ENCODE measurements at regions not wholly inside any gene's neighbourhood (a gene's known extent, or its start where the extent isn't known, plus 50 kb on each side); places are given as distances from the start of the nearest gene placed in this dataset.
A peak's percentile ranks its signal among the peaks of the same experiment; 100 is the strongest.
"Not testable (repeated sequence)": the region's sequence is repeated elsewhere in the genome, so short reads cannot be mapped to it uniquely, and the experiment has no call there.

- H3K4me1 ChIP-seq; H3K27ac ChIP-seq; H3K9me3 ChIP-seq (replicated peaks); H3K4me3 ChIP-seq; H3K36me3 ChIP-seq; H3K27me3 ChIP-seq; DNase-seq: not testable (repeated sequence)
These were observed 454.3 kb upstream of the SLITRK6 start for GRCh38 chr13:86253497-86253896.

- not testable (repeated sequence) for H3K27ac ChIP-seq; H3K4me1 ChIP-seq; DNase-seq; H3K27me3 ChIP-seq; H3K36me3 ChIP-seq; H3K4me3 ChIP-seq; H3K9me3 ChIP-seq (replicated peaks)
These were observed 456.6 kb upstream of the SLITRK6 start for GRCh38 chr13:86255820-86256219.

GRCh38 chr13:86269511-86269910 lies 470.3 kb upstream of the SLITRK6 start:
- H3K27me3 ChIP-seq = no peaks in the 10 kb centered on the region
- H3K4me1 ChIP-seq = no peaks in the 10 kb centered on the region
- no peak for DNase-seq
- H3K36me3 ChIP-seq = no peaks in the 10 kb centered on the region
- H3K27ac ChIP-seq = no peak overlapping the region
- H3K9me3 ChIP-seq (replicated peaks) = no peaks in the 10 kb centered on the region
- H3K4me3 ChIP-seq = no peak overlapping the region

GRCh38 chr13:86282442-86282841 lies 483.2 kb upstream of the SLITRK6 start:
- H3K27me3 ChIP-seq = no peaks in the 10 kb centered on the region
- peak in 1 of 2 experiments; percentile 55 for DNase-seq
- no peaks in the 10 kb centered on the region for H3K9me3 ChIP-seq (replicated peaks)
- no peaks in the 10 kb centered on the region for H3K4me1 ChIP-seq
- no peak overlapping the region for H3K4me3 ChIP-seq
- H3K27ac ChIP-seq = no peak overlapping the region
- no peaks in the 10 kb centered on the region for H3K36me3 ChIP-seq

GRCh38 chr13:86283031-86283430 lies 483.8 kb upstream of the SLITRK6 start:
- no peak overlapping the region for H3K27ac ChIP-seq
- DNase-seq = peak; percentile 18 to 54
- no peaks in the 10 kb centered on the region for H3K36me3 ChIP-seq
- H3K4me1 ChIP-seq = no peaks in the 10 kb centered on the region
- no peaks in the 10 kb centered on the region for H3K9me3 ChIP-seq (replicated peaks)
- H3K27me3 ChIP-seq = no peaks in the 10 kb centered on the region
- H3K4me3 ChIP-seq = no peak overlapping the region

GRCh38 chr13:86298725-86299124 lies 499.5 kb upstream of the SLITRK6 start:
- no peaks in the 10 kb centered on the region for H3K4me1 ChIP-seq
- no peak overlapping the region for H3K27ac ChIP-seq
- no peak for DNase-seq
- no peaks in the 10 kb centered on the region for H3K36me3 ChIP-seq
- H3K4me3 ChIP-seq = no peak overlapping the region
- H3K27me3 ChIP-seq = no peaks in the 10 kb centered on the region
- no peaks in the 10 kb centered on the region for H3K9me3 ChIP-seq (replicated peaks)

- H3K27ac ChIP-seq = no peak overlapping the region
- no peaks in the 10 kb centered on the region for H3K36me3 ChIP-seq
- DNase-seq = no peak
- no peaks in the 10 kb centered on the region for H3K4me1 ChIP-seq
- no peaks in the 10 kb centered on the region for H3K9me3 ChIP-seq (replicated peaks)
- H3K27me3 ChIP-seq = no peaks in the 10 kb centered on the region
- H3K4me3 ChIP-seq = no peak overlapping the region
These were observed 499.9 kb upstream of the SLITRK6 start for GRCh38 chr13:86299128-86299527.

GRCh38 chr13:86309881-86310280 lies 510.7 kb upstream of the SLITRK6 start:
- DNase-seq = no peak
- H3K36me3 ChIP-seq = no peaks in the 10 kb centered on the region
- no peaks in the 10 kb centered on the region for H3K9me3 ChIP-seq (replicated peaks)

GRCh38 chr13:86313421-86313820 lies 514.2 kb upstream of the SLITRK6 start:
- DNase-seq = no peak
- H3K9me3 ChIP-seq (replicated peaks) = no peaks in the 10 kb centered on the region
- no peak overlapping the region for H3K27ac ChIP-seq
- H3K27me3 ChIP-seq = no peaks in the 10 kb centered on the region
- no peaks in the 10 kb centered on the region for H3K36me3 ChIP-seq
- H3K4me1 ChIP-seq = no peaks in the 10 kb centered on the region
- H3K4me3 ChIP-seq = no peak overlapping the region

More at GRCh38 chr13:86309881-86310280, 510.7 kb upstream of the SLITRK6 start:
- no peak overlapping the region for H3K4me3 ChIP-seq
- H3K4me1 ChIP-seq = no peaks in the 10 kb centered on the region
- H3K27ac ChIP-seq = no peak overlapping the region
- H3K27me3 ChIP-seq = no peaks in the 10 kb centered on the region

- no peak for DNase-seq
- Histone ChIP-seq H3K4me1 (no peaks in the 10 kb centered on the region), H3K36me3 (no peaks in the 10 kb centered on the region), H3K27ac (no peak overlapping the region), H3K4me3 (no peak overlapping the region), H3K9me3 (replicated peaks) (no peaks in the 10 kb centered on the region), H3K27me3 (no peaks in the 10 kb centered on the region)
These were observed 519.2 kb upstream of the SLITRK6 start for GRCh38 chr13:86318450-86318849.

GRCh38 chr13:86324191-86324590 lies 525.0 kb upstream of the SLITRK6 start:
- Histone ChIP-seq H3K4me3 (no peak overlapping the region), H3K4me1 (no peaks in the 10 kb centered on the region), H3K9me3 (replicated peaks) (no peaks in the 10 kb centered on the region), H3K36me3 (no peaks in the 10 kb centered on the region), H3K27ac (no peak overlapping the region), H3K27me3 (no peaks in the 10 kb centered on the region)
- DNase-seq = no peak

GRCh38 chr13:86355301-86355700 lies 556.1 kb upstream of the SLITRK6 start:
- no peak overlapping the region for H3K4me3 ChIP-seq
- DNase-seq = no peak
- H3K27ac ChIP-seq = no peak overlapping the region
- H3K4me1 ChIP-seq = no peaks in the 10 kb centered on the region
- no peaks in the 10 kb centered on the region for H3K9me3 ChIP-seq (replicated peaks)
- no peaks in the 10 kb centered on the region for H3K36me3 ChIP-seq
- no peaks in the 10 kb centered on the region for H3K27me3 ChIP-seq

- no peaks in the 10 kb centered on the region for H3K4me1 ChIP-seq
- no peaks in the 10 kb centered on the region for H3K36me3 ChIP-seq
- H3K27ac ChIP-seq = no peak overlapping the region
- H3K4me3 ChIP-seq = no peak overlapping the region
- H3K27me3 ChIP-seq = no peaks in the 10 kb centered on the region
- no peaks in the 10 kb centered on the region for H3K9me3 ChIP-seq (replicated peaks)
- DNase-seq = no peak
These were observed 557.9 kb upstream of the SLITRK6 start for GRCh38 chr13:86357106-86357505.

- not testable (repeated sequence) for H3K36me3 ChIP-seq; H3K4me1 ChIP-seq; H3K27me3 ChIP-seq; H3K9me3 ChIP-seq (replicated peaks); H3K4me3 ChIP-seq; H3K27ac ChIP-seq; DNase-seq
These were observed 564.5 kb upstream of the SLITRK6 start for GRCh38 chr13:86363749-86364148.

- no peak overlapping the region for H3K4me3 ChIP-seq
- H3K4me1 ChIP-seq = no peaks in the 10 kb centered on the region
- no peak for DNase-seq
These were observed 569.7 kb upstream of the SLITRK6 start for GRCh38 chr13:86368924-86369323.

GRCh38 chr13:86377451-86377850 lies 578.2 kb upstream of the SLITRK6 start:
- Histone ChIP-seq H3K9me3 (replicated peaks) (no peaks in the 10 kb centered on the region), H3K27ac (no peak overlapping the region), H3K4me1 (no peaks in the 10 kb centered on the region), H3K36me3 (no peaks in the 10 kb centered on the region; the same call in 1 of the 2 replicates), H3K27me3 (no peaks in the 10 kb centered on the region), H3K4me3 (no peak overlapping the region)
- no peak for DNase-seq

More at GRCh38 chr13:86368924-86369323, 569.7 kb upstream of the SLITRK6 start:
- Histone ChIP-seq H3K36me3 (no peaks in the 10 kb centered on the region), H3K27ac (no peak overlapping the region), H3K27me3 (no peaks in the 10 kb centered on the region), H3K9me3 (replicated peaks) (no peaks in the 10 kb centered on the region)

GRCh38 chr13:86378628-86379027 lies 579.4 kb upstream of the SLITRK6 start:
- Histone ChIP-seq H3K27ac (no peak overlapping the region), H3K36me3 (no peaks in the 10 kb centered on the region; the same call in 1 of the 2 replicates), H3K4me3 (no peak overlapping the region), H3K9me3 (replicated peaks) (no peaks in the 10 kb centered on the region), H3K4me1 (no peaks in the 10 kb centered on the region), H3K27me3 (no peaks in the 10 kb centered on the region)
- no peak for DNase-seq

All from SJCRH30 (cell line).